ENCODE measurements at regions not wholly inside any gene's neighbourhood (a gene's known extent, or its start where the extent isn't known, plus 50 kb on each side); places are given as distances from the start of the nearest gene placed in this dataset.

GRCh38 chr5:12965804-12966203 lies 978.7 kb downstream of the DNAH5 start:
- no TSS peak for BruUV-seq (replicated peaks)
- no peaks in the 10 kb centered on the region for H4K20me1 ChIP-seq (ENCODE audit: insufficient read depth)
- no peaks in the 10 kb centered on the region for H3K27me3 ChIP-seq (ENCODE audit: insufficient read depth, low read length)

More at GRCh38 chr5:12965804-12966203, 978.7 kb downstream of the DNAH5 start:
- ChIA-PET CTCF (no interaction called here), RAD21 (ENCODE audit: low non-redundant PET in 1 of 2, low total read pairs in 2 of 2, uncharacterized antibody in 2 of 2, unreplicated experiment in 2 of 2) (no interaction called here), POLR2A (no interaction called here)
- DNase-seq (ENCODE audit: low read depth, low spot score), result no peak
- Histone ChIP-seq H3K9me3 (ENCODE audit: control insufficient read depth in 1 of 2, insufficient read depth in 1 of 2, low read depth in 1 of 2, low read length in 2 of 2) (peaks cover 0 to 6% of the 10 kb centered on the region in 2 experiments; a peak in 2 of 4 replicates), H3K36me3 (ENCODE audit: control insufficient read depth in 1 of 2, insufficient read depth in 2 of 2, low read length in 2 of 2) (no peaks in the 10 kb centered on the region), H3K9me2 (ENCODE audit: insufficient read depth) (no peaks in the 10 kb centered on the region), H3K4me1 (ENCODE audit: control insufficient read depth in 1 of 2, insufficient read depth in 2 of 2, low read length in 2 of 2) (no peaks in the 10 kb centered on the region), H3K27ac (ENCODE audit: low read depth, low read length) (no peak overlapping the region), H3K79me2 (ENCODE audit: insufficient read depth, low read length) (no peaks in the 10 kb centered on the region), H2AFZ (ENCODE audit: low read depth, low read length, poor library complexity, severe bottlenecking) (no peak overlapping the region), H3K4me2 (ENCODE audit: low read length) (no peak overlapping the region), H3K4me3 (replicated peaks in 1 of 2; ENCODE audit: low read depth in 1 of 2, low read length in 2 of 2) (no peak overlapping the region), H3K9ac (ENCODE audit: low read length) (no peak overlapping the region)
- TF ChIP-seq REST (IDR thresholded peaks at IDR 0.05; ENCODE audit: low read depth) (no peak), POLR2AphosphoS5 (IDR thresholded peaks at IDR 0.05; ENCODE audit: low read depth, low read length) (no peak), ELF1 (IDR thresholded peaks at IDR 0.05; ENCODE audit: borderline replicate concordance, low read depth) (no peak), ZNF274 (IDR thresholded peaks at IDR 0.05; ENCODE audit: low read depth, low read length) (no peak), TCF7L2 (IDR thresholded peaks at IDR 0.05; ENCODE audit: borderline replicate concordance, extremely low read depth, insufficient read depth, insufficient read length) (no peak)
- intact Hi-C loops (cut with micrococcal nuclease), result no loop called here
- ATAC-seq, result no peak

Measured in HCT116 (cell line).